HepG2 (cell line): ENCODE measurements at regions not wholly inside any gene's neighbourhood (a gene's known extent, or its start where the extent isn't known, plus 50 kb on each side); places are given as distances from the start of the nearest gene placed in this dataset.

Source experiments
- ATAC-seq: fragments of 200-7000 bp; cut with Tn5 transposase; 3 replicates; pipeline ENCODE4 v1.9.1; 2020; ENCODE audit warnings: mild to moderate bottlenecking, moderate library complexity
- BruUV-seq: library from RNA; stranded (reverse); fragments of 400-500 nt; replicated peaks from 2 replicates; lab custom pipeline; 2021; lab: Mats Ljungman, UMichigan
- CTCF ChIA-PET: fragments of 300-600 bp; formaldehyde crosslinking; extraction: SDS; loops from one replicate; lab custom pipeline; 2021; ENCODE audit warnings: low total read pairs, inconsistent platforms, low intra/inter-chr PET ratio; lab: Yijun Ruan, JAX
- POLR2A ChIA-PET: fragments of 350-600 bp; sonication (Branson Sonifier 250); formaldehyde crosslinking; loops from one replicate; lab custom pipeline; 2020; ENCODE audit warnings: antibody characterized with exemption, inconsistent platforms; lab: Yijun Ruan, JAX
- DNase-seq: peaks from one replicate; pipeline ENCODE4 v3.0.0-alpha.2; 2015; ENCODE audit warnings: low spot score
- FAIRE-seq: peaks from 3 replicates; lab custom pipeline; 2011; peaks lifted over from hg19 to GRCh38; lab: Jason Lieb, UNC
- H2AFZ ChIP-seq: one replicate; pipeline ENCODE4 v1.6.1; 2011; ENCODE audit warnings: low read length, inconsistent platforms
- H3K27ac ChIP-seq: fragments of 300-600 bp; 3 replicates; pipeline ENCODE4 v1.8.0; 2011; ENCODE audit warnings: mixed run types, mild to moderate bottlenecking, mixed read lengths, low read length, inconsistent platforms; ENCODE audit not compliant: insufficient read depth; ENCODE audit errors: extremely low read length
- H3K27me3 ChIP-seq, 2 experiments: fragments of 200-600 bp in 1 of 2; 2 replicates in 1 of 2; 3 replicates in 1 of 2; pipeline versions ENCODE4 v1.6.0 to v1.8.0; 2011; ENCODE audit warnings: low read length in 2 of 2, mild to moderate bottlenecking in 2 of 2, moderate library complexity in 2 of 2, inconsistent platforms in 1 of 2; ENCODE audit not compliant: insufficient read depth in 2 of 2, control insufficient read depth in 1 of 2
- H3K36me3 ChIP-seq, 2 experiments: fragments of 200-600 bp in 1 of 2; replicated peaks in 1 of 2; 2 replicates in 1 of 2; 3 replicates in 1 of 2; pipeline versions ENCODE4 v1.5.1 to v1.8.0; 2011; ENCODE audit warnings: low read length in 2 of 2, inconsistent platforms in 1 of 2; ENCODE audit not compliant: insufficient read depth in 2 of 2, control insufficient read depth in 1 of 2
- H3K4me1 ChIP-seq: 2 replicates; pipeline ENCODE4 v1.5.1; 2012; ENCODE audit warnings: low read length, inconsistent platforms; ENCODE audit not compliant: insufficient read depth
- H3K4me2 ChIP-seq: 2 replicates; pipeline ENCODE4 v1.6.0; 2011; ENCODE audit warnings: low read depth, low read length, inconsistent platforms
- H3K4me3 ChIP-seq, 3 experiments: fragments of 200-600 bp in 1 of 3; sonication (generic), shearing (Covaris generic) in 1 of 3; replicated peaks in 1 of 3; 2 replicates each; pipeline ENCODE4 v1.5.1; 2011 to 2016; ENCODE audit warnings: low read length in 3 of 3, inconsistent platforms in 2 of 3, low read depth in 2 of 3, mild to moderate bottlenecking in 2 of 3, control low read depth in 1 of 3, mixed read lengths in 1 of 3; ENCODE audit not compliant: insufficient read depth in 1 of 3
- H3K79me2 ChIP-seq: one replicate; pipeline ENCODE4 v1.6.1; 2011; ENCODE audit warnings: low read length, inconsistent platforms; ENCODE audit not compliant: insufficient read depth
- H3K9ac ChIP-seq: 2 replicates; pipeline ENCODE4 v1.6.0; 2011; ENCODE audit warnings: mild to moderate bottlenecking, low read depth, low read length, inconsistent platforms; ENCODE audit not compliant: insufficient read depth
- H3K9me3 ChIP-seq: 2 replicates; pipeline ENCODE4 v1.5.1; 2012; ENCODE audit warnings: mild to moderate bottlenecking, low read length
- H4K20me1 ChIP-seq: 2 replicates; pipeline ENCODE4 v1.6.0; 2011; ENCODE audit warnings: inconsistent platforms, mild to moderate bottlenecking, low read length, moderate library complexity; ENCODE audit not compliant: insufficient read depth
- ARID5B ChIP-seq: IDR thresholded peaks from 2 replicates; pipeline ENCODE4 v1.4.0; 2020; ENCODE audit warnings: mild to moderate bottlenecking, missing genetic modification reagents
- FLYWCH1 ChIP-seq: sonication (generic); formaldehyde crosslinking; IDR thresholded peaks from 2 replicates; pipeline ENCODE4 v1.8.1; 2023; ENCODE audit warnings: mild to moderate bottlenecking, missing genetic modification reagents
- NFIB ChIP-seq: sonication (generic); formaldehyde crosslinking; IDR thresholded peaks from 2 replicates; pipeline ENCODE4 v1.9.0; 2021; ENCODE audit warnings: missing genetic modification reagents, mild to moderate bottlenecking, borderline replicate concordance
- SNRNP70 ChIP-seq: fragments of 200-400 bp; formaldehyde crosslinking; IDR thresholded peaks from 2 replicates; pipeline ENCODE4 v1.6.1; 2017; ENCODE audit warnings: mild to moderate bottlenecking, low read depth, low read length, moderate library complexity
- THYN1 ChIP-seq: sonication (generic); formaldehyde crosslinking; IDR thresholded peaks from 2 replicates; pipeline ENCODE4 v1.8.1; 2023; ENCODE audit warnings: low read depth, mild to moderate bottlenecking, moderate library complexity, missing genetic modification reagents, borderline replicate concordance
- ZBTB2 ChIP-seq: sonication (generic); formaldehyde crosslinking; IDR thresholded peaks from 2 replicates; pipeline ENCODE4 v1.8.0; 2022; ENCODE audit warnings: low read depth, missing genetic modification reagents
- ZC3H4 ChIP-seq: sonication (generic); formaldehyde crosslinking; IDR thresholded peaks from 2 replicates; pipeline ENCODE4 v1.4.0; 2020; ENCODE audit warnings: missing genetic modification reagents, borderline replicate concordance
- ZFP1 ChIP-seq: IDR thresholded peaks from 2 replicates; pipeline ENCODE4 v1.6.1; 2016
- WGBS: methylation state at CpG from one replicate; pipeline ENCODE4 v1.1.6; 2017; ENCODE audit warnings: low lambda C conversion rate; 5-methylcytosine and 5-hydroxymethylcytosine counted together
- in situ Hi-C: cut with HindIII; loops from 2 replicates; pipeline ENCODE4 v1.10.0; 2017; ENCODE audit warnings: low pct_unique_long_range_greater_than_20kb; ENCODE audit not compliant: extremely low pct_ligation_motif_present
- intact Hi-C: fragments of 100-400 bp; cut with micrococcal nuclease; formaldehyde crosslinking; loops from one replicate; pipeline ENCODE4 v1.10.0; 2022; ENCODE audit not compliant: unreplicated experiment
- TF ChIP-seq, protein P1 (sequence below): sonication (generic); formaldehyde crosslinking; IDR thresholded peaks from 2 replicates; pipeline ENCODE4 v1.4.0; 2020; ENCODE audit warnings: missing genetic modification reagents
- TF ChIP-seq, protein P2 (sequence below): conservative IDR thresholded peaks from 2 replicates; pipeline ENCODE4 v1.6.1; 2018; ENCODE audit warnings: missing genetic modification reagents
- TF ChIP-seq, protein P3 (sequence below): sonication (generic); formaldehyde crosslinking; conservative IDR thresholded peaks from 2 replicates; pipeline ENCODE4 v1.8.1; 2023; ENCODE audit warnings: missing genetic modification reagents

DNA sequence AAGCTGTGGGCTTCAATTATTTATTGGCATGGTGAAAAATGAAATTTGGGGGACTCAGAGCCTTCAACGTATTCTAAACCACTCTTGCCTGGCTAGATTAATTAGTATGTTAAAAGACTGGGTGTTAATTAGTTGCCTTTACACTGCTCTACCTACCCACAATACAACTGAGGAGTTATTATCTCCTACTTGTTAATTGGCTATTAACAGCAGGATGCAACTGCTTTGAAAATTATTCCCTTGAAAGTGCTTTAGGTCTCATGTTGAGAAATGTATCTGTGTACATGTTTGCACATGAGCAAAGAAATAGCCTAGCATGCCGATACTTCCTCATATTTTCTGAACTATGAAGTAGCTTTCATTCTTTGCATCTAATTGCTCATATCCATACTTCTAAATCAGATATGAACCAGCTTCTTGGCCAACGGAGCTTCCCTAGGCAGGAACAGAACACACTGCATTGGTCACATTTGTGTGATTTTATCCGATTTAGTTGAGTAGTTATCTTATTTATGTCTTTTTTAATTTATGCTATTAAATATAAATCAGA is 155.8 kb downstream of the GPAM start (continued):
- TF ChIP-seq ARID5B (no peak), THYN1 (CRISPR knock-in tag) (no peak), NFIB (CRISPR knock-in tag) (no peak)
- TF ChIP-seq, protein P1, sequence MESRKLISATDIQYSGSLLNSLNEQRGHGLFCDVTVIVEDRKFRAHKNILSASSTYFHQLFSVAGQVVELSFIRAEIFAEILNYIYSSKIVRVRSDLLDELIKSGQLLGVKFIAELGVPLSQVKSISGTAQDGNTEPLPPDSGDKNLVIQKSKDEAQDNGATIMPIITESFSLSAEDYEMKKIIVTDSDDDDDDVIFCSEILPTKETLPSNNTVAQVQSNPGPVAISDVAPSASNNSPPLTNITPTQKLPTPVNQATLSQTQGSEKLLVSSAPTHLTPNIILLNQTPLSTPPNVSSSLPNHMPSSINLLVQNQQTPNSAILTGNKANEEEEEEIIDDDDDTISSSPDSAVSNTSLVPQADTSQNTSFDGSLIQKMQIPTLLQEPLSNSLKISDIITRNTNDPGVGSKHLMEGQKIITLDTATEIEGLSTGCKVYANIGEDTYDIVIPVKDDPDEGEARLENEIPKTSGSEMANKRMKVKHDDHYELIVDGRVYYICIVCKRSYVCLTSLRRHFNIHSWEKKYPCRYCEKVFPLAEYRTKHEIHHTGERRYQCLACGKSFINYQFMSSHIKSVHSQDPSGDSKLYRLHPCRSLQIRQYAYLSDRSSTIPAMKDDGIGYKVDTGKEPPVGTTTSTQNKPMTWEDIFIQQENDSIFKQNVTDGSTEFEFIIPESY (CRISPR knock-in tag): no peak

- in situ Hi-C loops (no loop called here), intact Hi-C loops (no loop called here)
- H3K4me1 ChIP-seq: no peaks in the 10 kb centered on the region
- ATAC-seq (no peak), FAIRE-seq (no peak), DNase-seq (no peak)
- no peak overlapping the region for H3K4me3 ChIP-seq
- no peaks in the 10 kb centered on the region for H3K79me2 ChIP-seq
- no peak overlapping the region for H3K4me2 ChIP-seq
- WGBS: 45% methylated on average over 2 of the region's 2 CpGs
- ChIA-PET POLR2A (no interaction called here), CTCF (no interaction called here)
- no peak overlapping the region for H2AFZ ChIP-seq
- no peak overlapping the region for H3K27ac ChIP-seq
- peaks cover 26% of the 10 kb centered on the region for H3K9me3 ChIP-seq
- BruUV-seq: no TSS peak
- no peaks in the 10 kb centered on the region for H4K20me1 ChIP-seq
- no peak overlapping the region for H3K9ac ChIP-seq
- no peaks in the 10 kb centered on the region for H3K36me3 ChIP-seq
- no peaks in the 10 kb centered on the region; a peak in 1 of 5 replicates for H3K27me3 ChIP-seq
- TF ChIP-seq ZC3H4 (CRISPR knock-in tag) (no peak), ZFP1 (CRISPR knock-in tag) (peak; percentile 98), SNRNP70 (no peak), ZBTB2 (CRISPR knock-in tag) (no peak), FLYWCH1 (CRISPR knock-in tag) (no peak)
- TF ChIP-seq, protein P2, sequence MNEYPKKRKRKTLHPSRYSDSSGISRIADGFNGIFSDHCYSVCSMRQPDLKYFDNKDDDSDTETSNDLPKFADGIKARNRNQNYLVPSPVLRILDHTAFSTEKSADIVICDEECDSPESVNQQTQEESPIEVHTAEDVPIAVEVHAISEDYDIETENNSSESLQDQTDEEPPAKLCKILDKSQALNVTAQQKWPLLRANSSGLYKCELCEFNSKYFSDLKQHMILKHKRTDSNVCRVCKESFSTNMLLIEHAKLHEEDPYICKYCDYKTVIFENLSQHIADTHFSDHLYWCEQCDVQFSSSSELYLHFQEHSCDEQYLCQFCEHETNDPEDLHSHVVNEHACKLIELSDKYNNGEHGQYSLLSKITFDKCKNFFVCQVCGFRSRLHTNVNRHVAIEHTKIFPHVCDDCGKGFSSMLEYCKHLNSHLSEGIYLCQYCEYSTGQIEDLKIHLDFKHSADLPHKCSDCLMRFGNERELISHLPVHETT (CRISPR knock-in tag): no peak
- TF ChIP-seq, protein P3, sequence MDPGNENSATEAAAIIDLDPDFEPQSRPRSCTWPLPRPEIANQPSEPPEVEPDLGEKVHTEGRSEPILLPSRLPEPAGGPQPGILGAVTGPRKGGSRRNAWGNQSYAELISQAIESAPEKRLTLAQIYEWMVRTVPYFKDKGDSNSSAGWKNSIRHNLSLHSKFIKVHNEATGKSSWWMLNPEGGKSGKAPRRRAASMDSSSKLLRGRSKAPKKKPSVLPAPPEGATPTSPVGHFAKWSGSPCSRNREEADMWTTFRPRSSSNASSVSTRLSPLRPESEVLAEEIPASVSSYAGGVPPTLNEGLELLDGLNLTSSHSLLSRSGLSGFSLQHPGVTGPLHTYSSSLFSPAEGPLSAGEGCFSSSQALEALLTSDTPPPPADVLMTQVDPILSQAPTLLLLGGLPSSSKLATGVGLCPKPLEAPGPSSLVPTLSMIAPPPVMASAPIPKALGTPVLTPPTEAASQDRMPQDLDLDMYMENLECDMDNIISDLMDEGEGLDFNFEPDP (CRISPR knock-in tag): no peak
These were observed 153.1 kb downstream of the GPAM start for GRCh38 chr10:112030431-112030830.
